ENCODE measurements at regions not wholly inside any gene's neighbourhood (a gene's known extent, or its start where the extent isn't known, plus 50 kb on each side); places are given as distances from the start of the nearest gene placed in this dataset.

DNA sequence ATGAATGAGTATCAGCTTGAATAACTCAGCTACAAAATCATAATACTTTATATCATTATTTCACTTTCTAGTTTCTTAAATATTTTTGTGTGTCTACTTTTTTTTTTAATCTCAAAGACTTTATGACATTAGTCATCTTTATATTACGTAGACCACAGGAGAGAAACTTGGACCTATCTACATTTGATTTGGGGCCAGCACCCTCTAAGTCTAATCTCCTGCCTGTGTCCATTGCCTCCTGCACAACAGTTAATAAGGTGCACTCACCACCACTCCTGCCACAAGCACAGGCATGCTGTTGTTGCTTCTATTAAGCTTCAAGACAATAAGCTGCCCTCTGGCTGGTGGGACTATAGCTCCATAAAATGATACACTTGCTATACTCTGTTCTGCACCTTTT is 70.4 kb downstream of the DIRAS3 start:
- TF ChIP-seq, protein P1, sequence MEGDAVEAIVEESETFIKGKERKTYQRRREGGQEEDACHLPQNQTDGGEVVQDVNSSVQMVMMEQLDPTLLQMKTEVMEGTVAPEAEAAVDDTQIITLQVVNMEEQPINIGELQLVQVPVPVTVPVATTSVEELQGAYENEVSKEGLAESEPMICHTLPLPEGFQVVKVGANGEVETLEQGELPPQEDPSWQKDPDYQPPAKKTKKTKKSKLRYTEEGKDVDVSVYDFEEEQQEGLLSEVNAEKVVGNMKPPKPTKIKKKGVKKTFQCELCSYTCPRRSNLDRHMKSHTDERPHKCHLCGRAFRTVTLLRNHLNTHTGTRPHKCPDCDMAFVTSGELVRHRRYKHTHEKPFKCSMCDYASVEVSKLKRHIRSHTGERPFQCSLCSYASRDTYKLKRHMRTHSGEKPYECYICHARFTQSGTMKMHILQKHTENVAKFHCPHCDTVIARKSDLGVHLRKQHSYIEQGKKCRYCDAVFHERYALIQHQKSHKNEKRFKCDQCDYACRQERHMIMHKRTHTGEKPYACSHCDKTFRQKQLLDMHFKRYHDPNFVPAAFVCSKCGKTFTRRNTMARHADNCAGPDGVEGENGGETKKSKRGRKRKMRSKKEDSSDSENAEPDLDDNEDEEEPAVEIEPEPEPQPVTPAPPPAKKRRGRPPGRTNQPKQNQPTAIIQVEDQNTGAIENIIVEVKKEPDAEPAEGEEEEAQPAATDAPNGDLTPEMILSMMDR (IDR thresholded peaks at IDR 0.05), result no peak
- H3K27ac ChIP-seq, result no peak overlapping the region
- H3K4me3 ChIP-seq, result no peak overlapping the region
- no peaks in the 10 kb centered on the region for H3K4me1 ChIP-seq
- no peaks in the 10 kb centered on the region for H3K27me3 ChIP-seq (ENCODE audit: insufficient read depth in 3 of 3, low read length in 2 of 3)
- DNase-seq (no peak), ATAC-seq (no peak)
- H3K9me3 ChIP-seq, result no peaks in the 10 kb centered on the region
- intact Hi-C loops (cut with DNase I), result no loop called here
- no peaks in the 10 kb centered on the region for H3K36me3 ChIP-seq (ENCODE audit: insufficient read depth in 1 of 2, low read depth in 1 of 2)
- 80 to 88% (median 88%) methylated on average over 1 of the region's 1 CpG for WGBS, 3 donors

DNA sequence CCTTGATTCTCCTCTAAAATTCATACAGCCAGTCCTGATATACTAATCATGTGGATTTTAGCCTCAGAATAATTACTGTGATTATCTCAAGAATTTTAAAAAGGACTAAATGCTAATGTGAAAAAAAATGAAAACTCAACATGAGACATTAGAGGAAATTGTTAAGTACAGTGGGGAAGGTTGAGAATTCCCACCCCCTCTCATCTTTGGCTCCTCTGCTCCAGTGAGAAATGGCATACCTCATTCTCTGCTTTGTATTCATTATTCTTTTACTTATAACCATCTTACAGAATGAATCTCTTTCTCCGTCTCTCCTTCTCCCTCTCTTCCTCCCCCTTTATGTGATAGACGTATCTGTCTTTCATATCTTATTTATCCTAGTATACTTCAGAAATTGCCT is 70.9 kb downstream of the DIRAS3 start:
- no peaks in the 10 kb centered on the region for H3K4me1 ChIP-seq
- DNase-seq (no peak), ATAC-seq (no peak)
- H3K27ac ChIP-seq, result no peak overlapping the region
- H3K36me3 ChIP-seq (ENCODE audit: insufficient read depth in 1 of 2, low read depth in 1 of 2), result no peaks in the 10 kb centered on the region
- no peak overlapping the region for H3K4me3 ChIP-seq
- H3K27me3 ChIP-seq (ENCODE audit: insufficient read depth in 3 of 3, low read length in 2 of 3), result no peaks in the 10 kb centered on the region
- 82 to 89% (median 86%) methylated on average over 2 of the region's 2 CpGs for WGBS, 3 donors
- no peaks in the 10 kb centered on the region for H3K9me3 ChIP-seq
- TF ChIP-seq, protein P1 (IDR thresholded peaks at IDR 0.05), result no peak
- intact Hi-C loops (cut with DNase I), result no loop called here

DNA sequence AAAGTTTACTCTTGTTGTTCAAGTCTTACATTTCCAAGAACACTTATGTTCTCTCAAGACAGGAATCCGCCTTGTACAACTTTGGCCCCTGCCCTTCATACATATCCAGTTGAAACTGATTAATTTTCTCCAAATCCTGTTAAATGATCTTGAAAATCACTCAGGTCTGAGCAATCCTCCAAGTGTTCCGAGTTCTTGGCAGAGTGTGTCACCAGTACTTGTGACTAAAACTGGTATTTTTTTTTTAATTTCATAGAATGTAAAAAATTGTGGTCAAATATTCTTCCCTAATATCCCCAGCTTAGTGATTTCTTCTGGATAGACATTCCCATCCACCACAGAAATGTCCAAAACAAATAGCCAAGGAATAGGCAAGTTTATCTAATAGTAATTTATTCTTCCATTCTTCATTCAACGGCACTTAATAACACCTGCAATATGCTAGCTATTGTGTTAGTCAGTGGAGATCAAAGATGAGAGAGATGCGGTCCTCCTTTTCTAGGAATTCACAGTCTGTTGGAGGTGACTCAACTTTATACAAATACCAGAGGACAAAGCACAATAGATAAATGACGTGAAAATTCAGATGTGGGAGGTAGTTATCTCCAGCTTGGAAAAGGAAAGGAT is 71.4 kb downstream of the DIRAS3 start:
- no peak for ATAC-seq
- intact Hi-C loops (cut with DNase I), result no loop called here
- no peak for DNase-seq
- no peaks in the 10 kb centered on the region for H3K4me1 ChIP-seq
- H3K27ac ChIP-seq, result no peak overlapping the region
- H3K9me3 ChIP-seq, result no peaks in the 10 kb centered on the region
- WGBS, 3 donors, result 67 to 73% (median 72%) methylated on average over 5 of the region's 5 CpGs
- no peak overlapping the region for H3K4me3 ChIP-seq
- TF ChIP-seq, protein P1 (IDR thresholded peaks at IDR 0.05), result no peak
- no peaks in the 10 kb centered on the region for H3K36me3 ChIP-seq (ENCODE audit: insufficient read depth in 1 of 2, low read depth in 1 of 2)
- H3K27me3 ChIP-seq (ENCODE audit: insufficient read depth in 3 of 3, low read length in 2 of 3), result no peaks in the 10 kb centered on the region

DNA sequence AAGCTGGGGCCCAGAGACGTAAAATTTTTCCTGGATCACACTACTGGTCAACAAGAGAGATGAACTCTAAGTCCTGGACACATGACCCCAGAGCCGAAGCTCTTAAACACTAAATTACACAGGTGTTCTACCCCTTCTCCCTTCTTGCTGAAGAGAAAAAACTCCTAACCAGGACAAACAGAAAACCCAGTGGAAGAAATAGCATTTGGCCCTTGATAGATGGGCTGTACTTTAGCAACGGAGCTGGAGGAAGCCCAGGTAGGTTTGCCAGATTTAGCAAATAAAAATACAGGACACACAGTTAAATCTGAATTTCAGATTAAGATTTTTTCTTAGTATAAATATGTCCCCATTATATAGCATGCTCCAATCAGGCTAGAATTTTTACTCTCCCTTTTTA is 72.7 kb downstream of the DIRAS3 start:
- Histone ChIP-seq H3K4me1 (no peaks in the 10 kb centered on the region), H3K27ac (no peak overlapping the region), H3K36me3 (ENCODE audit: insufficient read depth in 1 of 2, low read depth in 1 of 2) (no peaks in the 10 kb centered on the region), H3K4me3 (no peak overlapping the region), H3K9me3 (no peaks in the 10 kb centered on the region), H3K27me3 (ENCODE audit: insufficient read depth in 3 of 3, low read length in 2 of 3) (no peaks in the 10 kb centered on the region)
- intact Hi-C loops (cut with DNase I), result no loop called here
- TF ChIP-seq, protein P1 (IDR thresholded peaks at IDR 0.05), result no peak
- 31 to 47% (median 32%) methylated on average over 3 of the region's 3 CpGs for WGBS, 3 donors
- ATAC-seq (no peak), DNase-seq (no peak)

DNA sequence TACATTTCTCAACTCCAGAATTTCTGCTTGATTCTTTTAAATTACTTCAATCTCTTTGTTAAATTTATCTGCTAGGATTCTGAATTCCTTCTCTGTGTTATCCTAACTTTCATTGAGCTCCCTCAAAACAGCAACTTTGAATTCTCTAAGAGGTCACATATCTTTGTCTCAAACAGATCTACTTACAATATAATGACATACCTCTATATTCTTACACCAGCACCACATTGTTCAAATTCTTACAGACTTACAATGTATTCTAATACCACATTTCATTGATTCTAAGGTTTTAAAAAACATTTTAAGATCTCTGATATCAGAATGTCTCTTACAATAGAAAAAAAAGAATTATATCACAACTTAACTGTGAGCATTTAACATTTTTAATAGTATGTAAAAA is 77.4 kb downstream of the DIRAS3 start:
- Histone ChIP-seq H3K9me3 (no peaks in the 10 kb centered on the region), H3K4me3 (no peak overlapping the region), H3K36me3 (ENCODE audit: insufficient read depth in 1 of 2, low read depth in 1 of 2) (no peaks in the 10 kb centered on the region), H3K27ac (no peak overlapping the region), H3K27me3 (ENCODE audit: insufficient read depth in 3 of 3, low read length in 2 of 3) (no peaks in the 10 kb centered on the region), H3K4me1 (no peaks in the 10 kb centered on the region)
- TF ChIP-seq, protein P1 (IDR thresholded peaks at IDR 0.05), result no peak
- no peak for DNase-seq
- no peak for ATAC-seq
- intact Hi-C loops (cut with DNase I), result no loop called here

Data from psoas muscle (tissue), 7 donors.